Suprapubic skin (tissue), 4 donors: ENCODE measurements at regions not wholly inside any gene's neighbourhood (a gene's known extent, or its start where the extent isn't known, plus 50 kb on each side); places are given as distances from the start of the nearest gene placed in this dataset.

ENCODE experiments used
- DNase-seq, 2 donors: peaks; one replicate each; pipeline ENCODE4 v3.0.0-alpha.2; 2019; ENCODE audit warnings: low spot score in 2 of 2
- H3K27ac ChIP-seq: fragments of 200-600 bp; sonication (generic); one replicate; pipeline ENCODE4 v1.5.1; 2019
- H3K27me3 ChIP-seq: fragments of 200-600 bp; sonication (generic); one replicate; pipeline ENCODE4 v1.5.1; 2019
- H3K36me3 ChIP-seq: fragments of 200-600 bp; sonication (generic); one replicate; pipeline ENCODE4 v1.5.1; 2019
- H3K4me1 ChIP-seq: fragments of 200-600 bp; sonication (generic); one replicate; pipeline ENCODE4 v1.5.1; 2019
- H3K4me3 ChIP-seq: fragments of 200-600 bp; sonication (generic); one replicate; pipeline ENCODE4 v1.5.1; 2019; ENCODE audit warnings: mild to moderate bottlenecking
- H3K9me3 ChIP-seq: fragments of 200-600 bp; sonication (generic); one replicate; pipeline ENCODE4 v1.5.1; 2019
- CTCF ChIP-seq, 2 donors: fragments of 200-600 bp in 1 of 2; fragments of 450-650 bp in 1 of 2; sonication (generic) in 1 of 2; IDR thresholded peaks; one replicate each; pipeline ENCODE4 v1.5.1; 2016 to 2019; ENCODE audit warnings: antibody characterized with exemption in 2 of 2, mild to moderate bottlenecking in 1 of 2, moderate library complexity in 1 of 2
- EP300 ChIP-seq: sonication (generic); formaldehyde crosslinking; IDR thresholded peaks from one replicate; pipeline ENCODE4 v1.6.1; 2017; ENCODE audit warnings: antibody characterized with exemption
- POLR2A ChIP-seq, 2 donors: fragments of 450-650 bp; IDR thresholded peaks; one replicate each; pipeline ENCODE4 v1.6.1; 2017; ENCODE audit warnings: antibody characterized with exemption in 2 of 2, mild to moderate bottlenecking in 2 of 2, moderate library complexity in 2 of 2
- POLR2AphosphoS5 ChIP-seq, 3 donors: sonication (generic); formaldehyde crosslinking; IDR thresholded peaks; one replicate each; pipeline ENCODE4 v1.6.1; 2017; ENCODE audit warnings: antibody characterized with exemption in 3 of 3
- WGBS: methylation state at CpG from one replicate; pipeline ENCODE4 v1.1.5; 2018; 5-methylcytosine and 5-hydroxymethylcytosine counted together

- no peaks in the 10 kb centered on the region for H3K4me1 ChIP-seq
- WGBS: 86% methylated on average over 5 of the region's 5 CpGs
- DNase-seq: no peak
- no peak overlapping the region for H3K4me3 ChIP-seq
- no peaks in the 10 kb centered on the region for H3K36me3 ChIP-seq
- peaks cover 3% of the 10 kb centered on the region for H3K27me3 ChIP-seq
- TF ChIP-seq POLR2AphosphoS5 (IDR thresholded peaks at IDR 0.05): no peak
- no peak for TF ChIP-seq EP300
- no peak for TF ChIP-seq POLR2A (IDR thresholded peaks at IDR 0.05)
- no peak for TF ChIP-seq CTCF (IDR thresholded peaks at IDR 0.05)
- no peak overlapping the region for H3K27ac ChIP-seq
- H3K9me3 ChIP-seq: no peaks in the 10 kb centered on the region
These were observed 463.0 kb downstream of the AACS start for GRCh38 chr12:125528281-125528680.

GRCh38 chr12:125530201-125530600 is 465.0 kb downstream of the AACS start:
- H3K4me1 ChIP-seq: no peaks in the 10 kb centered on the region
- TF ChIP-seq POLR2A (IDR thresholded peaks at IDR 0.05) (no peak), POLR2AphosphoS5 (IDR thresholded peaks at IDR 0.05) (no peak)
- H3K27me3 ChIP-seq: peaks cover 6% of the 10 kb centered on the region
- H3K4me3 ChIP-seq: no peak overlapping the region
- no peaks in the 10 kb centered on the region for H3K9me3 ChIP-seq
- no peak overlapping the region for H3K27ac ChIP-seq
- 31% methylated on average over 4 of the region's 4 CpGs for WGBS
- DNase-seq: no peak
- no peaks in the 10 kb centered on the region for H3K36me3 ChIP-seq

- Histone ChIP-seq H3K27me3 (peaks cover 6% of the 10 kb centered on the region), H3K4me3 (no peak overlapping the region), H3K4me1 (no peaks in the 10 kb centered on the region), H3K27ac (no peak overlapping the region), H3K36me3 (no peaks in the 10 kb centered on the region), H3K9me3 (no peaks in the 10 kb centered on the region)
- DNase-seq: no peak
- TF ChIP-seq CTCF (IDR thresholded peaks at IDR 0.05) (no peak), EP300 (no peak), POLR2A (IDR thresholded peaks at IDR 0.05) (no peak), POLR2AphosphoS5 (IDR thresholded peaks at IDR 0.05) (no peak)
- WGBS: 69% methylated on average over 5 of the region's 5 CpGs
These were observed 465.6 kb downstream of the AACS start for GRCh38 chr12:125530876-125531275.

GRCh38 chr12:125531574-125531973 is 466.3 kb downstream of the AACS start:
- H3K27me3 ChIP-seq: peaks cover 6% of the 10 kb centered on the region
- 84% methylated on average over 7 of the region's 7 CpGs for WGBS
- H3K27ac ChIP-seq: no peak overlapping the region
- H3K4me3 ChIP-seq: no peak overlapping the region
- DNase-seq: no peak
- H3K9me3 ChIP-seq: no peaks in the 10 kb centered on the region
- TF ChIP-seq POLR2A (IDR thresholded peaks at IDR 0.05) (no peak), EP300 (no peak), POLR2AphosphoS5 (IDR thresholded peaks at IDR 0.05) (no peak), CTCF (IDR thresholded peaks at IDR 0.05) (no peak)
- H3K4me1 ChIP-seq: no peaks in the 10 kb centered on the region
- H3K36me3 ChIP-seq: no peaks in the 10 kb centered on the region

GRCh38 chr12:125533434-125534029 is 468.3 kb downstream of the AACS start:
- TF ChIP-seq POLR2AphosphoS5 (IDR thresholded peaks at IDR 0.05): no peak
- TF ChIP-seq CTCF (IDR thresholded peaks at IDR 0.05): peak in 1 of 2 donors; percentile 40
- TF ChIP-seq EP300: no peak
- TF ChIP-seq POLR2A (IDR thresholded peaks at IDR 0.05): no peak
- Histone ChIP-seq H3K27me3 (peaks cover 6% of the 10 kb centered on the region), H3K36me3 (no peaks in the 10 kb centered on the region), H3K4me3 (no peak overlapping the region), H3K4me1 (no peaks in the 10 kb centered on the region), H3K9me3 (no peaks in the 10 kb centered on the region), H3K27ac (no peak overlapping the region)
- WGBS: 16% methylated on average over 20 of the region's 29 CpGs
- no peak for DNase-seq
